PC-3 (cell line): ENCODE measurements at regions not wholly inside any gene's neighbourhood (a gene's known extent, or its start where the extent isn't known, plus 50 kb on each side); places are given as distances from the start of the nearest gene placed in this dataset.

Experiments used
- CTCF ChIP-seq: fragments of 300-600 bp; sonication (generic); conservative IDR thresholded peaks from 2 replicates; pipeline ENCODE4 v1.5.1; 2017; ENCODE audit warnings: antibody characterized with exemption, low read depth, mild to moderate bottlenecking, low read length
- EZH2 ChIP-seq: fragments of 300-600 bp; sonication (generic); IDR thresholded peaks from one replicate; pipeline ENCODE4 v1.6.1; 2017; ENCODE audit warnings: antibody characterized with exemption, mild to moderate bottlenecking, low read length; ENCODE audit not compliant: unreplicated experiment
- EZH2phosphoT487 ChIP-seq: fragments of 300-600 bp; sonication (generic); IDR thresholded peaks from 2 replicates; pipeline ENCODE4 v1.6.1; 2018; ENCODE audit warnings: mild to moderate bottlenecking, antibody characterized with exemption, low read length, borderline replicate concordance

- no peak for TF ChIP-seq EZH2
- no peak for TF ChIP-seq CTCF
- no peak for TF ChIP-seq EZH2phosphoT487
These were observed 242.0 kb upstream of the DAAM1 start for GRCh38 chr14:58946431-58946830.
